GM12892 (cell line): ENCODE measurements at regions not wholly inside any gene's neighbourhood (a gene's known extent, or its start where the extent isn't known, plus 50 kb on each side); places are given as distances from the start of the nearest gene placed in this dataset.

Source experiments
- POLR2A ChIP-seq: IDR thresholded peaks from 2 replicates; pipeline ENCODE4 v1.6.1; 2011; ENCODE audit warnings: low read depth, low read length, control low read depth
- POLR2AphosphoS5 ChIP-seq: IDR thresholded peaks from 2 replicates; pipeline ENCODE4 v1.6.1; 2011; ENCODE audit warnings: low read depth, low read length, control low read depth
- TAF1 ChIP-seq: IDR thresholded peaks from 2 replicates; pipeline ENCODE4 v1.6.1; 2011; ENCODE audit warnings: low read depth, mild to moderate bottlenecking, control low read depth, low read length, borderline replicate concordance

DNA sequence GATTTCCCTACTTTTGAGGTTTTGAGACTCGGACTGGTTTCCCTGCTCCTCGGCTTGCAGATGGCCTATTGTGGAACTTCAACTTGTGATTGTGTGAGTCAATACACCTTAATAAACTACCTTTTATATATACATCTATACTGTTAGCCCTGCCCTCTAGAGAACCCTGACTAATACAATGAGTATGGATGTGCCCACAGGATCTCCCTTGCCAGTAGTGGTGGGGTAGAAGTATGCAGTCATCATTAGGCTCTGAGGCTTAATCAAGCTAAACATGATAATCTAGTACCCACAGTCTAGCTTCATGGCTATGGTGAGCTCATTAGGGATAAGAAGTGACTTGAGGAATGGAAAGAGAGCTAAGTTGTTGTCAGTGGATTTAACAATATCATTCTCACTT, 412.8 kb upstream of the PTGER4 start:
- TF ChIP-seq POLR2A = no peak
- no peak for TF ChIP-seq TAF1
- no peak for TF ChIP-seq POLR2AphosphoS5
